22Rv1 (cell line): ENCODE measurements at regions not wholly inside any gene's neighbourhood (a gene's known extent, or its start where the extent isn't known, plus 50 kb on each side); places are given as distances from the start of the nearest gene placed in this dataset.

Experiments
- CTCF ChIP-seq: fragments of 450-650 bp; IDR thresholded peaks from 2 replicates; pipeline ENCODE4 v1.5.1; 2017; ENCODE audit warnings: mild to moderate bottlenecking
- ZFX ChIP-seq: fragments of 450-650 bp; IDR thresholded peaks from 2 replicates; pipeline ENCODE4 v1.6.1; 2017; ENCODE audit warnings: antibody characterized with exemption, borderline replicate concordance

DNA sequence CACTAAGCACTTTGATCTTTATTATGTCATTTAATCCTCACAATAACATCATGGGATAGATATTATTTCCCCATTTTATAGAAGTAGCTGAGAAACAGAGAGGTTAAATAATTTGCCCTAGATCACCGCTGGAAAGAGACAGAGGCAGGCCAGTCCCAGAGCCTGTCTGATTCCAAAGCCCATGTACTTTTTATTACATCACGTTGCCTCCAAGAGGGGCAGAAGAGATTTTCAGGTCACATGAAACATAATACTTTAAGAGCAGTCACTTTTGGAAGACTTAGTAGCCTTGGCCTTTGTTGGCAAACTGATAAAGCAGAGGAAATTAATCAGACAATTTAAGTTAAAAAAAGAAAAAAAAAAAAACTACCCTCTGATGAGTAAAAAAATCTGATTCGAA is 200.2 kb upstream of the ARHGAP20 start:
- TF ChIP-seq CTCF (no peak), ZFX (no peak)
